HG03558 (cell line): ENCODE measurements at regions not wholly inside any gene's neighbourhood (a gene's known extent, or its start where the extent isn't known, plus 50 kb on each side); places are given as distances from the start of the nearest gene placed in this dataset.

Experiments
- ATAC-seq: cut with Tn5 transposase; IDR thresholded peaks from one replicate; pipeline ENCODE4 v1.9.1; 2021; ENCODE audit warnings: moderate number of reproducible peaks; ENCODE audit not compliant: unreplicated experiment; ENCODE audit errors: extremely low read depth

GRCh38 chr11:112455791-112456190 lies 195.1 kb upstream of the PLET1 start:
- ATAC-seq = no peak

- no peak for ATAC-seq
Observed at GRCh38 chr11:112457532-112457931, 196.9 kb upstream of the PLET1 start.

- ATAC-seq = no peak
Observed at GRCh38 chr11:112459001-112459400, 198.3 kb upstream of the PLET1 start.

- no peak for ATAC-seq
Observed at GRCh38 chr11:112460141-112460540, 199.5 kb upstream of the PLET1 start.

- no peak for ATAC-seq
Observed at GRCh38 chr11:112464949-112465348, 204.3 kb upstream of the PLET1 start.

- no peak for ATAC-seq
Observed at GRCh38 chr11:112465433-112466024, 204.9 kb upstream of the PLET1 start.

- ATAC-seq = no peak
Observed at GRCh38 chr11:112467721-112468120, 207.1 kb upstream of the PLET1 start.

- no peak for ATAC-seq
Observed at GRCh38 chr11:112469376-112469775, 208.7 kb upstream of the PLET1 start.

GRCh38 chr11:112470355-112470754 lies 209.7 kb upstream of the PLET1 start:
- ATAC-seq = no peak

- ATAC-seq = no peak
Observed at GRCh38 chr11:112471731-112472130, 211.1 kb upstream of the PLET1 start.

GRCh38 chr11:112477152-112477551 lies 216.5 kb upstream of the PLET1 start:
- no peak for ATAC-seq

- ATAC-seq = no peak
Observed at GRCh38 chr11:112477581-112478317, 217.1 kb upstream of the PLET1 start.

- no peak for ATAC-seq
Observed at GRCh38 chr11:112478806-112479205, 218.1 kb upstream of the PLET1 start.

- ATAC-seq = no peak
Observed at GRCh38 chr11:112481431-112481830, 220.8 kb upstream of the PLET1 start.

- ATAC-seq = no peak
Observed at GRCh38 chr11:112481893-112482292, 221.2 kb upstream of the PLET1 start.

- ATAC-seq = no peak
Observed at GRCh38 chr11:112485280-112485679, 224.6 kb upstream of the PLET1 start.

- ATAC-seq = no peak
Observed at GRCh38 chr11:112497826-112498225, 237.2 kb upstream of the PLET1 start.

GRCh38 chr11:112498701-112499100 lies 238.0 kb upstream of the PLET1 start:
- no peak for ATAC-seq

- ATAC-seq = no peak
Observed at GRCh38 chr11:112499153-112499880, 238.7 kb upstream of the PLET1 start.

- no peak for ATAC-seq
Observed at GRCh38 chr11:112499881-112500204, 239.2 kb upstream of the PLET1 start.

GRCh38 chr11:112503410-112503809 lies 242.8 kb upstream of the PLET1 start:
- no peak for ATAC-seq

GRCh38 chr11:112504056-112504455 lies 243.4 kb upstream of the PLET1 start:
- ATAC-seq = no peak
